ENCODE measurements at regions not wholly inside any gene's neighbourhood (a gene's known extent, or its start where the extent isn't known, plus 50 kb on each side); places are given as distances from the start of the nearest gene placed in this dataset.

GRCh38 chr15:96702589-96702988, 372.1 kb downstream of the NR2F2 start:
- no peak for DNase-seq (ENCODE audit: low spot score in 2 of 2)
- intact Hi-C loops (cut with DNase I; ENCODE audit: low total_unique reads): no loop called here
- TF ChIP-seq POLR2A (IDR thresholded peaks at IDR 0.05) (no peak), CTCF (IDR thresholded peaks at IDR 0.05) (no peak)
- no peak overlapping the region for H3K4me3 ChIP-seq (ENCODE audit: low read depth, poor library complexity, severe bottlenecking)
- WGBS, 2 donors: 56 to 66% methylated on average over 4 of the region's 4 CpGs

GRCh38 chr15:96703091-96703490, 372.6 kb downstream of the NR2F2 start:
- 55 to 59% methylated on average over 3 of the region's 3 CpGs for WGBS, 2 donors

DNA sequence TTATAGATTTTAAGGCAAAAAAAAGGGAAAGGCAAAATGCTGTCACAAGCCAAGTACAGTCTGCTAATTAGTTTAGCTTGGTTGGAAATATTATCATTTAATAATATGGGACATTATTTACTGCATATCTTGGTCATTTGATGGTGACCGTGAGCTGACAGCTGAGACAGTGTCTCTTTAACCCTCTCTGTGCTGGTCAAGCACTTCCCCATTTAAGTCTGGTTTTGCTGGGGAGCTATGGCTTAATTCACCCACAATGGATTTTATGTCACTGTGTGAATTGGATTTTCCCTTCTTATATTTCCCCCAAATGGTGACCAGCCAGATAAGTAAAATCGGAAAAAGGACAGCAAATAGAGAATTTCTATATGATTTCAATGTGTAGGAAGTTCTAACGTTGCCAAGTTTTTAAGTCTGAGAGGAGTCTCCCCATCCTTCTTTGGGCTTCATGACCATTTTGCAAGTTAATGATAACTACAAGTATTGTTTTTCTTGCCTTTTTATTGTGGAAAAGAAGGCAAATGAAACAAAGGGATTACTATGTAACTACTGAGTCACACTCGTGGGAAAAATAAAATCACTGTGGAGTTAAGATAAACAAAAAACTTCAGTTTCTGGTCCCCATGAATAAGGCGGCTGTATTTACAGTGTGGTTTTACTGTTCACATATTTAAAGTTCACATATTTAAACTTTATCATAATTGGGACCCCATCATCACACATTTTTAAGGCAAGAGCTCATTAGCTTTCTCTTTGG, 373.5 kb downstream of the NR2F2 start:
- DNase-seq (ENCODE audit: low spot score in 2 of 2): no peak
- TF ChIP-seq POLR2A (IDR thresholded peaks at IDR 0.05) (no peak), CTCF (IDR thresholded peaks at IDR 0.05) (no peak)
- intact Hi-C loops (cut with DNase I; ENCODE audit: low total_unique reads): no loop called here
- 64 to 67% methylated on average over 5 of the region's 5 CpGs for WGBS, 2 donors
- no peak overlapping the region for H3K4me3 ChIP-seq (ENCODE audit: low read depth, poor library complexity, severe bottlenecking)

More at GRCh38 chr15:96703091-96703490, 372.6 kb downstream of the NR2F2 start:
- intact Hi-C loops (cut with DNase I; ENCODE audit: low total_unique reads): no loop called here
- DNase-seq (ENCODE audit: low spot score in 2 of 2): no peak
- TF ChIP-seq CTCF (IDR thresholded peaks at IDR 0.05) (no peak), POLR2A (IDR thresholded peaks at IDR 0.05) (no peak)
- H3K4me3 ChIP-seq (ENCODE audit: low read depth, poor library complexity, severe bottlenecking): no peak overlapping the region

- intact Hi-C loops (cut with DNase I; ENCODE audit: low total_unique reads): no loop called here
- H3K4me3 ChIP-seq (ENCODE audit: low read depth, poor library complexity, severe bottlenecking): no peak overlapping the region
- DNase-seq (ENCODE audit: low spot score in 2 of 2): no peak
- TF ChIP-seq CTCF (IDR thresholded peaks at IDR 0.05): no peak
- no peak for TF ChIP-seq POLR2A (IDR thresholded peaks at IDR 0.05)
- WGBS, 2 donors: 59 to 75% methylated on average over 6 of the region's 6 CpGs
Measured at GRCh38 chr15:96716075-96716474, 385.6 kb downstream of the NR2F2 start.

- TF ChIP-seq CTCF (IDR thresholded peaks at IDR 0.05) (no peak), POLR2A (IDR thresholded peaks at IDR 0.05) (no peak)
- H3K4me3 ChIP-seq (ENCODE audit: low read depth, poor library complexity, severe bottlenecking): no peak overlapping the region
- 74 to 82% methylated on average over 3 of the region's 3 CpGs for WGBS, 2 donors
- intact Hi-C loops (cut with DNase I; ENCODE audit: low total_unique reads): no loop called here
- no peak for DNase-seq (ENCODE audit: low spot score in 2 of 2)
Measured at GRCh38 chr15:96716478-96716877, 386.0 kb downstream of the NR2F2 start.

- no peak for TF ChIP-seq POLR2A (IDR thresholded peaks at IDR 0.05)
- no peak for TF ChIP-seq CTCF (IDR thresholded peaks at IDR 0.05)
- no peak for DNase-seq (ENCODE audit: low spot score in 2 of 2)
- WGBS, 2 donors: 68 to 72% methylated on average over 8 of the region's 8 CpGs
- intact Hi-C loops (cut with DNase I; ENCODE audit: low total_unique reads): no loop called here
- no peak overlapping the region for H3K4me3 ChIP-seq (ENCODE audit: low read depth, poor library complexity, severe bottlenecking)
Measured at GRCh38 chr15:96720251-96720650, 389.8 kb downstream of the NR2F2 start.
